Left ventricle myocardium inferior (tissue), 1 donor: ENCODE measurements at regions not wholly inside any gene's neighbourhood (a gene's known extent, or its start where the extent isn't known, plus 50 kb on each side); places are given as distances from the start of the nearest gene placed in this dataset.

Experiments used
- DNase-seq: peaks from one replicate; pipeline ENCODE4 v3.0.0-alpha.2; 2020
- H3K27ac ChIP-seq: fragments of 200-600 bp; replicated peaks from 2 replicates; pipeline ENCODE4 v1.8.0; 2021
- H3K27me3 ChIP-seq: fragments of 200-600 bp; 2 replicates; pipeline ENCODE4 v1.8.0; 2021; ENCODE audit warnings: low read depth
- H3K36me3 ChIP-seq: fragments of 200-600 bp; 2 replicates; pipeline ENCODE4 v1.8.0; 2021
- H3K4me1 ChIP-seq: fragments of 200-600 bp; 2 replicates; pipeline ENCODE4 v1.8.0; 2021
- H3K4me3 ChIP-seq: fragments of 200-600 bp; 2 replicates; pipeline ENCODE4 v1.8.0; 2021; ENCODE audit warnings: mild to moderate bottlenecking, moderate library complexity
- H3K9me3 ChIP-seq: fragments of 200-600 bp; replicated peaks from 2 replicates; pipeline ENCODE4 v1.8.0; 2021
- intact Hi-C: fragments of 100-400 bp; cut with micrococcal nuclease; formaldehyde crosslinking; loops from one replicate; pipeline ENCODE4 v1.11.0; 2022
- TF ChIP-seq, protein P1 (sequence below): fragments of 200-600 bp; IDR thresholded peaks from 2 replicates; pipeline ENCODE4 v1.8.0; 2021; ENCODE audit warnings: antibody characterized with exemption, mild to moderate bottlenecking, borderline replicate concordance
- donor health status: DM: no; HTN: yes; CAD: no; lungs with severe emphysema.

GRCh38 chr6:85975957-85976356 is 333.3 kb upstream of the SYNCRIP start:
- TF ChIP-seq, protein P1, sequence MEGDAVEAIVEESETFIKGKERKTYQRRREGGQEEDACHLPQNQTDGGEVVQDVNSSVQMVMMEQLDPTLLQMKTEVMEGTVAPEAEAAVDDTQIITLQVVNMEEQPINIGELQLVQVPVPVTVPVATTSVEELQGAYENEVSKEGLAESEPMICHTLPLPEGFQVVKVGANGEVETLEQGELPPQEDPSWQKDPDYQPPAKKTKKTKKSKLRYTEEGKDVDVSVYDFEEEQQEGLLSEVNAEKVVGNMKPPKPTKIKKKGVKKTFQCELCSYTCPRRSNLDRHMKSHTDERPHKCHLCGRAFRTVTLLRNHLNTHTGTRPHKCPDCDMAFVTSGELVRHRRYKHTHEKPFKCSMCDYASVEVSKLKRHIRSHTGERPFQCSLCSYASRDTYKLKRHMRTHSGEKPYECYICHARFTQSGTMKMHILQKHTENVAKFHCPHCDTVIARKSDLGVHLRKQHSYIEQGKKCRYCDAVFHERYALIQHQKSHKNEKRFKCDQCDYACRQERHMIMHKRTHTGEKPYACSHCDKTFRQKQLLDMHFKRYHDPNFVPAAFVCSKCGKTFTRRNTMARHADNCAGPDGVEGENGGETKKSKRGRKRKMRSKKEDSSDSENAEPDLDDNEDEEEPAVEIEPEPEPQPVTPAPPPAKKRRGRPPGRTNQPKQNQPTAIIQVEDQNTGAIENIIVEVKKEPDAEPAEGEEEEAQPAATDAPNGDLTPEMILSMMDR: no peak
- H3K9me3 ChIP-seq: peaks cover 15% of the 10 kb centered on the region
- no peak for DNase-seq
- H3K4me3 ChIP-seq: no peak overlapping the region
- intact Hi-C loops: no loop called here
- no peaks in the 10 kb centered on the region for H3K4me1 ChIP-seq
- no peak overlapping the region for H3K27ac ChIP-seq
- no peaks in the 10 kb centered on the region for H3K27me3 ChIP-seq
- H3K36me3 ChIP-seq: no peaks in the 10 kb centered on the region

GRCh38 chr6:85971238-85971637 is 328.6 kb upstream of the SYNCRIP start:
- TF ChIP-seq, protein P1: no peak
- no peaks in the 10 kb centered on the region for H3K9me3 ChIP-seq

GRCh38 chr6:85966828-85967227 is 324.1 kb upstream of the SYNCRIP start:
- Histone ChIP-seq H3K4me1 (no peaks in the 10 kb centered on the region), H3K27ac (no peak overlapping the region), H3K36me3 (no peaks in the 10 kb centered on the region), H3K9me3 (no peaks in the 10 kb centered on the region), H3K4me3 (no peak overlapping the region), H3K27me3 (no peaks in the 10 kb centered on the region)
- intact Hi-C loops: no loop called here
- TF ChIP-seq, protein P1: no peak
- DNase-seq: no peak

More at GRCh38 chr6:85971238-85971637, 328.6 kb upstream of the SYNCRIP start:
- no peak overlapping the region for H3K4me3 ChIP-seq
- intact Hi-C loops: no loop called here
- no peaks in the 10 kb centered on the region for H3K36me3 ChIP-seq
- no peaks in the 10 kb centered on the region for H3K4me1 ChIP-seq
- DNase-seq: no peak
- no peak overlapping the region for H3K27ac ChIP-seq
- no peaks in the 10 kb centered on the region for H3K27me3 ChIP-seq

GRCh38 chr6:85961746-85962145 is 319.1 kb upstream of the SYNCRIP start:
- intact Hi-C loops: no loop called here
- TF ChIP-seq, protein P1: no peak
- Histone ChIP-seq H3K9me3 (peaks cover 11% of the 10 kb centered on the region), H3K4me3 (no peak overlapping the region), H3K27ac (no peak overlapping the region), H3K27me3 (no peaks in the 10 kb centered on the region), H3K4me1 (no peaks in the 10 kb centered on the region), H3K36me3 (no peaks in the 10 kb centered on the region)
- no peak for DNase-seq

DNA sequence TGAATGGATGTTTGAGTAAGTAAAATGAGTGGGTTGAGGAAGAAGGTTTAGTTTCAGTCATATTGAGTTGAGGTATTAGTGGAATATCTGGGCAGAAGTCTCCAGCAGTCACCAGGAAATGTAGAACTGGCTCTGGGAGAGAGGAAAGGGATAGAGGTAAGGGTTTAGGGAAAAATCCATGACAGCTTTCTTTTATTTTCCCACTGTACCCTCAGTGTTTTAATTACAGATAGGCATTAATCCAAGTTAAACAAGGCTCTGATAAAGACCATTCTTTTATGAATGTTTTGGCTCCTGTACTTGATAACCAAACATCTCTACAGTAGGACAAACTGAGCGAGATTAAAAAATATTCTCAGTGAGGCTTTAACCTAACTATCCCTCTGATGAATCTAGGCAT is 318.4 kb upstream of the SYNCRIP start:
- H3K27ac ChIP-seq: no peak overlapping the region
- H3K4me3 ChIP-seq: no peak overlapping the region
- H3K4me1 ChIP-seq: no peaks in the 10 kb centered on the region
- H3K36me3 ChIP-seq: no peaks in the 10 kb centered on the region
- no peak for DNase-seq
- TF ChIP-seq, protein P1: no peak
- H3K27me3 ChIP-seq: no peaks in the 10 kb centered on the region
- intact Hi-C loops: no loop called here
- H3K9me3 ChIP-seq: peaks cover 11% of the 10 kb centered on the region

DNA sequence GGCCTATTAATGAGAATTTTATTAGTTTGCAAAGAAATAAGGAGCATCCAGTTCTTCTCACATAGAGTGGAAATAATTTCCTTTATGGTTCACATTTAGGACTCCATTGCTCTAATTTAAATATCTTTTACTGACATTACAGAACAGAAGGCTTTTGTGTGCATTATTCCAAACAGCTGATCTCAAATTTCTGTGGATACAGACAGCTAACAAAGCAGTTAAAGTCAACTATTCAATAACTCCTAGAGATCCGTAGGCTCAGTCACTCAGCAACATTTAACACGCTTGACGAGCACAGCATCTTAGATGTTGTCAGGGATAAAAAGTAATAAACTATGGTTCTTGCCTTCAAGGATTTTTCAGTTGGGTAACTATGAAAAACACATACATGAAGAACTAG is 305.8 kb upstream of the SYNCRIP start:
- H3K27ac ChIP-seq: no peak overlapping the region
- TF ChIP-seq, protein P1: no peak
- H3K4me3 ChIP-seq: no peak overlapping the region
- intact Hi-C loops: no loop called here
- no peaks in the 10 kb centered on the region for H3K36me3 ChIP-seq
- H3K9me3 ChIP-seq: peaks cover 31% of the 10 kb centered on the region
- DNase-seq: no peak
- no peaks in the 10 kb centered on the region for H3K4me1 ChIP-seq
- no peaks in the 10 kb centered on the region for H3K27me3 ChIP-seq
